CD4-positive, alpha-beta memory T cell (primary cell): ENCODE measurements at regions not wholly inside any gene's neighbourhood (a gene's known extent, or its start where the extent isn't known, plus 50 kb on each side); places are given as distances from the start of the nearest gene placed in this dataset.
"Not testable (repeated sequence)": the region's sequence is repeated elsewhere in the genome, so short reads cannot be mapped to it uniquely, and the experiment has no call there.

ENCODE experiments used
- CTCF ChIA-PET: fragments of 350-600 bp; sonication (Branson Sonifier 250); formaldehyde crosslinking; loops from one replicate; lab custom pipeline; 2021; ENCODE audit warnings: inconsistent platforms; ENCODE audit not compliant: partially characterized antibody; lab: Charles Lee
- POLR2A ChIA-PET: fragments of 350-600 bp; sonication (Branson Sonifier 250); formaldehyde crosslinking; loops from one replicate; lab custom pipeline; 2021; ENCODE audit not compliant: partially characterized antibody; lab: Charles Lee
- DNase-seq, 5 donors: peaks; one replicate each; pipeline versions ENCODE4 v3.0.0 to v3.0.0-alpha.2; 2020 to 2022; ENCODE audit warnings: mixed read lengths in 1 of 5
- H3K27ac ChIP-seq: one replicate; pipeline ENCODE4 v1.7.0; 2013; ENCODE audit warnings: low read depth, low read length
- H3K27me3 ChIP-seq: 2 replicates; pipeline ENCODE4 v1.7.0; 2013; ENCODE audit warnings: mild to moderate bottlenecking, low read length, moderate library complexity; ENCODE audit not compliant: insufficient read depth
- H3K36me3 ChIP-seq: 2 replicates; pipeline ENCODE4 v1.7.0; 2013; ENCODE audit warnings: mild to moderate bottlenecking, low read length, moderate library complexity; ENCODE audit not compliant: insufficient read depth
- H3K4me1 ChIP-seq: 2 replicates; pipeline ENCODE4 v1.7.0; 2013; ENCODE audit warnings: mild to moderate bottlenecking, low read length, moderate library complexity; ENCODE audit not compliant: insufficient read depth
- H3K4me3 ChIP-seq, 2 donors: one replicate each; pipeline ENCODE4 v1.7.0; 2013; ENCODE audit warnings: low read length in 2 of 2, mild to moderate bottlenecking in 1 of 2
- H3K9me3 ChIP-seq, 2 donors: one replicate each; pipeline ENCODE4 v1.7.0; 2013; ENCODE audit warnings: low read length in 2 of 2, control low read depth in 1 of 2; ENCODE audit not compliant: control insufficient read depth in 1 of 2
- H3K27ac Mint-ChIP-seq, 7 donors: one replicate each; pipeline ENCODE4 v1.8.0; 2020 to 2021; ENCODE audit warnings: mixed read lengths in 7 of 7, mild to moderate bottlenecking in 6 of 7, inconsistent platforms in 3 of 7, moderate library complexity in 3 of 7
- H3K27me3 Mint-ChIP-seq, 2 donors: one replicate each; pipeline ENCODE4 v1.8.0; 2020 to 2021; ENCODE audit warnings: mixed read lengths in 2 of 2
- H3K36me3 Mint-ChIP-seq, 2 donors: one replicate each; pipeline ENCODE4 v1.8.0; 2020 to 2021; ENCODE audit warnings: mixed read lengths in 2 of 2, inconsistent platforms in 1 of 2, mild to moderate bottlenecking in 1 of 2
- H3K4me1 Mint-ChIP-seq, 4 donors: one replicate each; pipeline ENCODE4 v1.8.0; 2020 to 2021; ENCODE audit warnings: mixed read lengths in 4 of 4, mild to moderate bottlenecking in 1 of 4
- H3K4me3 Mint-ChIP-seq, 8 donors: one replicate each; pipeline ENCODE4 v1.8.0; 2020 to 2021; ENCODE audit warnings: mixed read lengths in 8 of 8, mild to moderate bottlenecking in 7 of 8, moderate library complexity in 6 of 8, inconsistent platforms in 3 of 8
- H3K9me3 Mint-ChIP-seq, 8 donors: one replicate each; pipeline ENCODE4 v1.8.0; 2020 to 2021; ENCODE audit warnings: mixed read lengths in 8 of 8, mild to moderate bottlenecking in 5 of 8, inconsistent platforms in 3 of 8, moderate library complexity in 1 of 8
- intact Hi-C: fragments of 100-400 bp; cut with micrococcal nuclease; formaldehyde crosslinking; loops from one replicate; pipeline ENCODE4 v1.15.1; 2023

- ChIA-PET CTCF (no interaction called here), POLR2A (no interaction called here)
- Mint-ChIP-seq H3K36me3 (no peaks in the 10 kb centered on the region), H3K27ac (no peak overlapping the region), H3K4me3 (no peak overlapping the region), H3K9me3 (no peaks in the 10 kb centered on the region), H3K27me3 (peaks cover 0 to 4% of the 10 kb centered on the region in 2 donors), H3K4me1 (peaks cover 3 to 14% (median 6%) of the 10 kb centered on the region in 4 donors)
- no peak for DNase-seq
- H3K27ac ChIP-seq = no peak overlapping the region
- H3K36me3 ChIP-seq = no peaks in the 10 kb centered on the region
- H3K9me3 ChIP-seq = no peaks in the 10 kb centered on the region
- no peak overlapping the region for H3K4me3 ChIP-seq
- peaks cover 2% of the 10 kb centered on the region for H3K4me1 ChIP-seq
- intact Hi-C loops = no loop called here
- H3K27me3 ChIP-seq = no peaks in the 10 kb centered on the region
These were observed 105.0 kb downstream of the BDH1 start for GRCh38 chr3:197450810-197451209.

GRCh38 chr3:197450308-197450707 is 105.5 kb downstream of the BDH1 start:
- no peak for DNase-seq
- H3K4me1 Mint-ChIP-seq = peaks cover 2 to 9% (median 3%) of the 10 kb centered on the region in 4 donors
- no peak overlapping the region for H3K4me3 Mint-ChIP-seq
- Histone ChIP-seq H3K27me3 (no peaks in the 10 kb centered on the region), H3K9me3 (no peaks in the 10 kb centered on the region), H3K36me3 (no peaks in the 10 kb centered on the region), H3K4me1 (no peaks in the 10 kb centered on the region), H3K4me3 (no peak overlapping the region), H3K27ac (no peak overlapping the region)
- H3K27ac Mint-ChIP-seq = no peak overlapping the region
- intact Hi-C loops = no loop called here
- H3K36me3 Mint-ChIP-seq = no peaks in the 10 kb centered on the region
- no peaks in the 10 kb centered on the region for H3K9me3 Mint-ChIP-seq
- H3K27me3 Mint-ChIP-seq = peaks cover 0 to 4% of the 10 kb centered on the region in 2 donors
- CTCF ChIA-PET = no interaction called here
- POLR2A ChIA-PET = no interaction called here

GRCh38 chr3:197449181-197449580 is 106.6 kb downstream of the BDH1 start:
- intact Hi-C loops, H3K9me3 ChIP-seq, CTCF ChIA-PET, H3K36me3 ChIP-seq, H3K4me1 Mint-ChIP-seq, H3K4me1 ChIP-seq, H3K27ac Mint-ChIP-seq, H3K27ac ChIP-seq, H3K4me3 ChIP-seq, H3K27me3 ChIP-seq, H3K9me3 Mint-ChIP-seq, H3K27me3 Mint-ChIP-seq, H3K36me3 Mint-ChIP-seq, POLR2A ChIA-PET, DNase-seq: not testable (repeated sequence)
- H3K4me3 Mint-ChIP-seq = peak overlapping the region in 1 of 8 donors; percentile 15

- H3K4me3 Mint-ChIP-seq, H3K36me3 ChIP-seq, H3K27me3 Mint-ChIP-seq, POLR2A ChIA-PET, H3K4me1 ChIP-seq, H3K27me3 ChIP-seq, H3K9me3 ChIP-seq, H3K27ac Mint-ChIP-seq, H3K36me3 Mint-ChIP-seq, H3K4me3 ChIP-seq, H3K27ac ChIP-seq, DNase-seq, H3K9me3 Mint-ChIP-seq, intact Hi-C loops, H3K4me1 Mint-ChIP-seq: not testable (repeated sequence)
- CTCF ChIA-PET = interaction anchor here (1.0 kb wide), 1 partner anchor 224 kb away, joined by 3 read pairs; no protein-coding TSS in a partner anchor
These were observed 108.0 kb downstream of the BDH1 start for GRCh38 chr3:197447781-197448180.

GRCh38 chr3:197447057-197447456 is 108.7 kb downstream of the BDH1 start:
- Histone ChIP-seq H3K36me3 (no peaks in the 10 kb centered on the region), H3K4me1 (no peaks in the 10 kb centered on the region), H3K4me3 (no peak overlapping the region), H3K27me3 (no peaks in the 10 kb centered on the region), H3K27ac (no peak overlapping the region), H3K9me3 (no peaks in the 10 kb centered on the region)
- DNase-seq = no peak
- no peaks in the 10 kb centered on the region for H3K9me3 Mint-ChIP-seq
- no peak overlapping the region for H3K4me3 Mint-ChIP-seq
- intact Hi-C loops = no loop called here
- ChIA-PET POLR2A (no interaction called here), CTCF (interaction anchor here (1.0 kb wide), 1 partner anchor 223 kb away, joined by 3 read pairs; no protein-coding TSS in a partner anchor)
- peaks cover 8 to 9% of the 10 kb centered on the region in 2 donors for H3K27me3 Mint-ChIP-seq
- H3K36me3 Mint-ChIP-seq = no peaks in the 10 kb centered on the region
- H3K4me1 Mint-ChIP-seq = no peaks in the 10 kb centered on the region
- H3K27ac Mint-ChIP-seq = no peak overlapping the region

- no peaks in the 10 kb centered on the region for H3K27me3 ChIP-seq
- Mint-ChIP-seq H3K4me3 (no peak overlapping the region), H3K9me3 (no peaks in the 10 kb centered on the region), H3K27ac (no peak overlapping the region), H3K4me1 (no peaks in the 10 kb centered on the region), H3K27me3 (peaks cover 8 to 12% of the 10 kb centered on the region in 2 donors), H3K36me3 (no peaks in the 10 kb centered on the region)
- no peaks in the 10 kb centered on the region for H3K4me1 ChIP-seq
- H3K9me3 ChIP-seq = no peaks in the 10 kb centered on the region
- no peaks in the 10 kb centered on the region for H3K36me3 ChIP-seq
- ChIA-PET POLR2A (no interaction called here), CTCF (no interaction called here)
- DNase-seq = no peak
- H3K4me3 ChIP-seq = no peak overlapping the region
- intact Hi-C loops = no loop called here
- no peak overlapping the region for H3K27ac ChIP-seq
These were observed 109.1 kb downstream of the BDH1 start for GRCh38 chr3:197446700-197447056.

- H3K27me3 Mint-ChIP-seq = peaks cover 8 to 15% of the 10 kb centered on the region in 2 donors
- no peak for DNase-seq
- no peak overlapping the region for H3K27ac ChIP-seq
- ChIA-PET POLR2A (no interaction called here), CTCF (no interaction called here)
- no peaks in the 10 kb centered on the region for H3K36me3 Mint-ChIP-seq
- no peak overlapping the region for H3K4me3 Mint-ChIP-seq
- intact Hi-C loops = no loop called here
- no peaks in the 10 kb centered on the region for H3K27me3 ChIP-seq
- H3K4me1 Mint-ChIP-seq = no peaks in the 10 kb centered on the region
- H3K9me3 ChIP-seq = no peaks in the 10 kb centered on the region
- no peak overlapping the region for H3K4me3 ChIP-seq
- H3K9me3 Mint-ChIP-seq = no peaks in the 10 kb centered on the region
- no peaks in the 10 kb centered on the region for H3K4me1 ChIP-seq
- H3K36me3 ChIP-seq = no peaks in the 10 kb centered on the region
- H3K27ac Mint-ChIP-seq = no peak overlapping the region
These were observed 109.7 kb downstream of the BDH1 start for GRCh38 chr3:197445896-197446699.
